ENCODE measurements at regions not wholly inside any gene's neighbourhood (a gene's known extent, or its start where the extent isn't known, plus 50 kb on each side); places are given as distances from the start of the nearest gene placed in this dataset.

DNA sequence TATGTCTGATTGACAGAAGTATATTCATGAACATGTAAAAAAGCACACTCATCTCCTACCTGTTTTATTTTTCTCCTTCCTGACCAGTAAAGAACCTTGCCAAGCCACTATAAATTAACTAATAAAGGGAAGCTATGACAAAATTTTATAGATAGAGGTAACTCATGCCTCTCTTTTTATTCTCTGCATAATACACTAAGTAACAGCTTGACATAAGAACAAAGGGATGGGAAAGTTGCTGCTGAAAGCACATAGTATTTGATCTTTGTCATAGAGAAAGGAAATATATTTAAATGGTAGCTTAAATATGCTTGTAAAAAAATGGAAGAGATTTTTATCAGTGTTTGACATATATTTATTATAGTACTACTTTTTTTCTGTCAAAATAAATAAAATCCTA is 1065.7 kb upstream of the CDH9 start:
- Histone ChIP-seq H3K4me3 (ENCODE audit: low read length in 3 of 3) (no peak overlapping the region), H3K4me1 (ENCODE audit: control insufficient read depth in 2 of 3, insufficient read depth in 2 of 3, low read depth in 1 of 3, low read length in 3 of 3) (no peaks in the 10 kb centered on the region), H3K36me3 (ENCODE audit: control insufficient read depth in 2 of 3, insufficient read depth in 3 of 3, low read length in 3 of 3) (no peaks in the 10 kb centered on the region), H3K27ac (ENCODE audit: low read depth in 2 of 2, low read length in 2 of 2) (no peak overlapping the region), H3K27me3 (ENCODE audit: control insufficient read depth, insufficient read depth, low read length) (no peaks in the 10 kb centered on the region), H3K9me3 (ENCODE audit: control insufficient read depth in 2 of 3, insufficient read depth in 1 of 3, low read length in 3 of 3) (no peaks in the 10 kb centered on the region), H3K9ac (ENCODE audit: low read length in 3 of 3) (no peak overlapping the region)
- TF ChIP-seq, protein P1, sequence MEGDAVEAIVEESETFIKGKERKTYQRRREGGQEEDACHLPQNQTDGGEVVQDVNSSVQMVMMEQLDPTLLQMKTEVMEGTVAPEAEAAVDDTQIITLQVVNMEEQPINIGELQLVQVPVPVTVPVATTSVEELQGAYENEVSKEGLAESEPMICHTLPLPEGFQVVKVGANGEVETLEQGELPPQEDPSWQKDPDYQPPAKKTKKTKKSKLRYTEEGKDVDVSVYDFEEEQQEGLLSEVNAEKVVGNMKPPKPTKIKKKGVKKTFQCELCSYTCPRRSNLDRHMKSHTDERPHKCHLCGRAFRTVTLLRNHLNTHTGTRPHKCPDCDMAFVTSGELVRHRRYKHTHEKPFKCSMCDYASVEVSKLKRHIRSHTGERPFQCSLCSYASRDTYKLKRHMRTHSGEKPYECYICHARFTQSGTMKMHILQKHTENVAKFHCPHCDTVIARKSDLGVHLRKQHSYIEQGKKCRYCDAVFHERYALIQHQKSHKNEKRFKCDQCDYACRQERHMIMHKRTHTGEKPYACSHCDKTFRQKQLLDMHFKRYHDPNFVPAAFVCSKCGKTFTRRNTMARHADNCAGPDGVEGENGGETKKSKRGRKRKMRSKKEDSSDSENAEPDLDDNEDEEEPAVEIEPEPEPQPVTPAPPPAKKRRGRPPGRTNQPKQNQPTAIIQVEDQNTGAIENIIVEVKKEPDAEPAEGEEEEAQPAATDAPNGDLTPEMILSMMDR (IDR thresholded peaks at IDR 0.05; ENCODE audit: borderline replicate concordance, extremely low read depth, insufficient read depth), result no peak
- FAIRE-seq, result no peak
- DNase-seq, result no peak
- intact Hi-C loops (cut with DNase I), result no loop called here

DNA sequence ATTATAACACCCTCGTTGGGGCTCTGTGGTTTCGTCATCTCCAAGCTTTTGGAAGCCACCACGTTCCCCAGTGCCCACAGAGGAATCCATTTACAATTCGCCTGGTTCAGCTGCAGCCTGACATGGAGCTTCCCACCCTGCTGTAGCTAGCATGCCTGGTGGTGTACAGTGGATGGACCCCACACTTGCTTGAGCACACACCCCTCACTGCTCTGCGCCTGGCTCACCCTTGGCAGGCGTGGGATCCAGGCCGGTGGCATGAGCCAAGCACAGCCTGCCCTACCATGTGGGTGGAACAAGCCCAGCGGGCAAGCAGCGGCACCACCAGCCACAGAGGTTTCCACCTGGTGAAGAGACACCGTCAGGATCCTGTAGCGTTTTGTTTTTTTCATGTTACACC is 1045.7 kb upstream of the CDH9 start:
- H3K4me3 ChIP-seq (ENCODE audit: low read length in 3 of 3), result no peak overlapping the region
- peak in 1 of 5 donors; percentile 59 for DNase-seq
- TF ChIP-seq, protein P1 (IDR thresholded peaks at IDR 0.05; ENCODE audit: borderline replicate concordance, extremely low read depth, insufficient read depth), result no peak
- H3K27me3 ChIP-seq (ENCODE audit: control insufficient read depth, insufficient read depth, low read length), result no peaks in the 10 kb centered on the region
- no peak for FAIRE-seq
- H3K4me1 ChIP-seq (ENCODE audit: control insufficient read depth in 2 of 3, insufficient read depth in 2 of 3, low read depth in 1 of 3, low read length in 3 of 3), result no peaks in the 10 kb centered on the region
- no peak overlapping the region for H3K9ac ChIP-seq (ENCODE audit: low read length in 3 of 3)
- intact Hi-C loops (cut with DNase I), result no loop called here
- H3K9me3 ChIP-seq (ENCODE audit: control insufficient read depth in 2 of 3, insufficient read depth in 1 of 3, low read length in 3 of 3), result no peaks in the 10 kb centered on the region
- H3K27ac ChIP-seq (ENCODE audit: low read depth in 2 of 2, low read length in 2 of 2), result no peak overlapping the region
- no peaks in the 10 kb centered on the region for H3K36me3 ChIP-seq (ENCODE audit: control insufficient read depth in 2 of 3, insufficient read depth in 3 of 3, low read length in 3 of 3)

- Histone ChIP-seq H3K9ac (ENCODE audit: low read length in 3 of 3) (no peak overlapping the region), H3K9me3 (ENCODE audit: control insufficient read depth in 2 of 3, insufficient read depth in 1 of 3, low read length in 3 of 3) (no peaks in the 10 kb centered on the region), H3K27ac (ENCODE audit: low read depth in 2 of 2, low read length in 2 of 2) (no peak overlapping the region), H3K27me3 (ENCODE audit: control insufficient read depth, insufficient read depth, low read length) (no peaks in the 10 kb centered on the region), H3K4me1 (ENCODE audit: control insufficient read depth in 2 of 3, insufficient read depth in 2 of 3, low read depth in 1 of 3, low read length in 3 of 3) (no peaks in the 10 kb centered on the region), H3K4me3 (ENCODE audit: low read length in 3 of 3) (no peak overlapping the region), H3K36me3 (ENCODE audit: control insufficient read depth in 2 of 3, insufficient read depth in 3 of 3, low read length in 3 of 3) (no peaks in the 10 kb centered on the region)
- FAIRE-seq, result no peak
- peak in 1 of 5 donors; percentile 44 for DNase-seq
- TF ChIP-seq, protein P1 (IDR thresholded peaks at IDR 0.05; ENCODE audit: borderline replicate concordance, extremely low read depth, insufficient read depth), result no peak
- intact Hi-C loops (cut with DNase I), result no loop called here
Observed at GRCh38 chr5:28082610-28083009, 1044.2 kb upstream of the CDH9 start.
